ENCODE measurements at regions not wholly inside any gene's neighbourhood (a gene's known extent, or its start where the extent isn't known, plus 50 kb on each side); places are given as distances from the start of the nearest gene placed in this dataset.

DNA sequence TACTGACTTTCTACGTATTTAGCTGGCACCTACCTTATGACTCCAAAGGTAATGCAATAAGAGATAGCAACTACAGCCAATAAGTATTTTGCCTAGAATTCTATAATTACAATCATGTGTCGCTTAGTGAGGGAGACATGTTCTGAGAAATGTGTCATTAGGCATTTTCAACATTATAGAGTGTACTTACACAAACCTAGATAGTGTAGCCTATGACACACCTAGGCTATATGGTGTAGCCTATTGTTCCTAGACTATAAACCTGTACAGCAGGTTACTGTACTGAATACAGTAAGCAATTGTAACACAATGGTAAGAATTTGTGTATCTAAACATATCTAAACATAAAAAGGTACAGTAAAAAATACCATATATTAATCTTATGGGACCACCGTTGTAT lies 363.4 kb upstream of the DPH6 start:
- no peak for TF ChIP-seq POLR2A (IDR thresholded peaks at IDR 0.05)
- TF ChIP-seq, protein P1, sequence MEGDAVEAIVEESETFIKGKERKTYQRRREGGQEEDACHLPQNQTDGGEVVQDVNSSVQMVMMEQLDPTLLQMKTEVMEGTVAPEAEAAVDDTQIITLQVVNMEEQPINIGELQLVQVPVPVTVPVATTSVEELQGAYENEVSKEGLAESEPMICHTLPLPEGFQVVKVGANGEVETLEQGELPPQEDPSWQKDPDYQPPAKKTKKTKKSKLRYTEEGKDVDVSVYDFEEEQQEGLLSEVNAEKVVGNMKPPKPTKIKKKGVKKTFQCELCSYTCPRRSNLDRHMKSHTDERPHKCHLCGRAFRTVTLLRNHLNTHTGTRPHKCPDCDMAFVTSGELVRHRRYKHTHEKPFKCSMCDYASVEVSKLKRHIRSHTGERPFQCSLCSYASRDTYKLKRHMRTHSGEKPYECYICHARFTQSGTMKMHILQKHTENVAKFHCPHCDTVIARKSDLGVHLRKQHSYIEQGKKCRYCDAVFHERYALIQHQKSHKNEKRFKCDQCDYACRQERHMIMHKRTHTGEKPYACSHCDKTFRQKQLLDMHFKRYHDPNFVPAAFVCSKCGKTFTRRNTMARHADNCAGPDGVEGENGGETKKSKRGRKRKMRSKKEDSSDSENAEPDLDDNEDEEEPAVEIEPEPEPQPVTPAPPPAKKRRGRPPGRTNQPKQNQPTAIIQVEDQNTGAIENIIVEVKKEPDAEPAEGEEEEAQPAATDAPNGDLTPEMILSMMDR (IDR thresholded peaks at IDR 0.05) = no peak

Measured in adrenal gland (tissue), 5 donors.